ENCODE measurements at regions not wholly inside any gene's neighbourhood (a gene's known extent, or its start where the extent isn't known, plus 50 kb on each side); places are given as distances from the start of the nearest gene placed in this dataset.

- H3K9me3 ChIP-seq (ENCODE audit: low read length), result no peaks in the 10 kb centered on the region
- ChIA-PET POLR2A (no interaction called here), CTCF (ENCODE audit: low intra/inter-chr PET ratio, low total read pairs) (no interaction called here)
- intact Hi-C loops (cut with micrococcal nuclease; ENCODE audit: unreplicated experiment) (no loop called here), in situ Hi-C loops (cut with HindIII; ENCODE audit: extremely low pct_ligation_motif_present, low pct_unique_long_range_greater_than_20kb) (loop anchor here (25.0 kb wide), 1 partner anchor 188 kb away; no protein-coding TSS in a partner anchor)
- H3K27ac ChIP-seq (ENCODE audit: extremely low read length, insufficient read depth, low read length), result no peak overlapping the region
- FAIRE-seq, result no peak
- no peak overlapping the region for H3K9ac ChIP-seq (ENCODE audit: insufficient read depth, low read depth, low read length)
- ATAC-seq, result no peak
- H3K36me3 ChIP-seq (replicated peaks in 1 of 2; ENCODE audit: control insufficient read depth in 1 of 2, insufficient read depth in 2 of 2, low read length in 2 of 2), result no peaks in the 10 kb centered on the region
- no peak for DNase-seq (ENCODE audit: low spot score)
- H4K20me1 ChIP-seq (ENCODE audit: insufficient read depth, low read length), result no peaks in the 10 kb centered on the region
- no peaks in the 10 kb centered on the region for H3K79me2 ChIP-seq (ENCODE audit: insufficient read depth, low read length)
- H2AFZ ChIP-seq (ENCODE audit: low read length), result no peak overlapping the region
- H3K4me1 ChIP-seq (ENCODE audit: insufficient read depth, low read length), result no peaks in the 10 kb centered on the region
- TF ChIP-seq, protein P1, sequence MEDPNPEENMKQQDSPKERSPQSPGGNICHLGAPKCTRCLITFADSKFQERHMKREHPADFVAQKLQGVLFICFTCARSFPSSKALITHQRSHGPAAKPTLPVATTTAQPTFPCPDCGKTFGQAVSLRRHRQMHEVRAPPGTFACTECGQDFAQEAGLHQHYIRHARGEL (CRISPR knock-in tag; IDR thresholded peaks at IDR 0.05), result no peak
- TF ChIP-seq ZNF850 (CRISPR knock-in tag; conservative IDR thresholded peaks at IDR 0.05) (no peak), MYC (CRISPR knock-in tag; IDR thresholded peaks at IDR 0.05; ENCODE audit: borderline replicate concordance) (no peak), DNMT1 (CRISPR knock-in tag; IDR thresholded peaks at IDR 0.05) (no peak), SMYD3 (CRISPR knock-in tag; IDR thresholded peaks at IDR 0.05) (no peak), ZMAT3 (CRISPR knock-in tag; conservative IDR thresholded peaks at IDR 0.05) (no peak), TSC22D2 (CRISPR knock-in tag; IDR thresholded peaks at IDR 0.05; ENCODE audit: borderline replicate concordance) (no peak), ZSCAN29 (CRISPR knock-in tag; conservative IDR thresholded peaks at IDR 0.05) (no peak), ATF1 (CRISPR knock-in tag; IDR thresholded peaks at IDR 0.05) (no peak), GTF2F1 (IDR thresholded peaks at IDR 0.05; ENCODE audit: low read length) (no peak), ZNF33A (CRISPR knock-in tag; IDR thresholded peaks at IDR 0.05; ENCODE audit: borderline replicate concordance) (no peak), ZSCAN22 (CRISPR knock-in tag; IDR thresholded peaks at IDR 0.05) (no peak), HOXD1 (CRISPR knock-in tag; IDR thresholded peaks at IDR 0.05) (no peak), TBP (CRISPR knock-in tag; IDR thresholded peaks at IDR 0.05) (no peak)
- TF ChIP-seq, protein P2, sequence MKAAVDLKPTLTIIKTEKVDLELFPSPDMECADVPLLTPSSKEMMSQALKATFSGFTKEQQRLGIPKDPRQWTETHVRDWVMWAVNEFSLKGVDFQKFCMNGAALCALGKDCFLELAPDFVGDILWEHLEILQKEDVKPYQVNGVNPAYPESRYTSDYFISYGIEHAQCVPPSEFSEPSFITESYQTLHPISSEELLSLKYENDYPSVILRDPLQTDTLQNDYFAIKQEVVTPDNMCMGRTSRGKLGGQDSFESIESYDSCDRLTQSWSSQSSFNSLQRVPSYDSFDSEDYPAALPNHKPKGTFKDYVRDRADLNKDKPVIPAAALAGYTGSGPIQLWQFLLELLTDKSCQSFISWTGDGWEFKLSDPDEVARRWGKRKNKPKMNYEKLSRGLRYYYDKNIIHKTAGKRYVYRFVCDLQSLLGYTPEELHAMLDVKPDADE (CRISPR knock-in tag; IDR thresholded peaks at IDR 0.05), result no peak
- TF ChIP-seq, protein P3, sequence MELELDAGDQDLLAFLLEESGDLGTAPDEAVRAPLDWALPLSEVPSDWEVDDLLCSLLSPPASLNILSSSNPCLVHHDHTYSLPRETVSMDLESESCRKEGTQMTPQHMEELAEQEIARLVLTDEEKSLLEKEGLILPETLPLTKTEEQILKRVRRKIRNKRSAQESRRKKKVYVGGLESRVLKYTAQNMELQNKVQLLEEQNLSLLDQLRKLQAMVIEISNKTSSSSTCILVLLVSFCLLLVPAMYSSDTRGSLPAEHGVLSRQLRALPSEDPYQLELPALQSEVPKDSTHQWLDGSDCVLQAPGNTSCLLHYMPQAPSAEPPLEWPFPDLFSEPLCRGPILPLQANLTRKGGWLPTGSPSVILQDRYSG (CRISPR knock-in tag; IDR thresholded peaks at IDR 0.05), result no peak
- no TSS peak for BruUV-seq (replicated peaks)
- 17% methylated on average over 1 of the region's 1 CpG for WGBS (ENCODE audit: low lambda C conversion rate)
- H3K27me3 ChIP-seq (ENCODE audit: control insufficient read depth in 1 of 2, insufficient read depth in 2 of 2, low read length in 2 of 2), result no peaks in the 10 kb centered on the region; a peak in 1 of 5 replicates
- H3K4me2 ChIP-seq (ENCODE audit: low read depth, low read length), result no peak overlapping the region
- H3K4me3 ChIP-seq (replicated peaks in 1 of 3; ENCODE audit: insufficient read depth in 1 of 3, low read depth in 2 of 3, low read length in 3 of 3), result no peak overlapping the region
Observed at GRCh38 chr12:13749389-13749788, 232.0 kb downstream of the GRIN2B start.

Measured in HepG2 (cell line).